Stimulated activated CD4-positive, alpha-beta T cell treated with anti-CD3 and anti-CD28 coated beads, Interleukin-15, amount 100 ng/mL, for 24 hours (primary cell): ENCODE measurements at regions not wholly inside any gene's neighbourhood (a gene's known extent, or its start where the extent isn't known, plus 50 kb on each side); places are given as distances from the start of the nearest gene placed in this dataset.

Experiments
- DNase-seq: peaks from one replicate; pipeline ENCODE4 v3.0.0-alpha.2; 2020

DNA sequence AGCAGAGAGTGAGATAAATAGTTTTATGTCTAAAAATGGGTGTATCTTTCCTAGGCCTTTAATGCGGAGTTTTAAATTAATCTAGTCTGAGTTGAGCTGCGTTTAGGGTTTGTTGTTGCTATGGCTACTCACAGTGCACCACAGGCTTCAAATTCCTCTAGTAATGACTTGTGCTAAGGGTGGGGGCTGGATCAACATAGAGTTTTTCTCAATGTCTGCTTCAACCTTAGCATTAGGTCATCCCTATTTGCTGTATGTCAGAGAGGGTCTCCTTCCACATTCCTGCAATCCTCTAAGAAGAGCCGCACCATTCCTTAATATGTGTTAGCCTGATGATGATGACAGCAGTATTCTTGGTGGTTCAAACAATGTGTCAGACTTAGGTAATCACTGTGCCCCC lies 465.6 kb upstream of the KIF2A start:
- no peak for DNase-seq

- DNase-seq = no peak
Measured at GRCh38 chr5:61842840-61843239, 463.2 kb upstream of the KIF2A start.

DNA sequence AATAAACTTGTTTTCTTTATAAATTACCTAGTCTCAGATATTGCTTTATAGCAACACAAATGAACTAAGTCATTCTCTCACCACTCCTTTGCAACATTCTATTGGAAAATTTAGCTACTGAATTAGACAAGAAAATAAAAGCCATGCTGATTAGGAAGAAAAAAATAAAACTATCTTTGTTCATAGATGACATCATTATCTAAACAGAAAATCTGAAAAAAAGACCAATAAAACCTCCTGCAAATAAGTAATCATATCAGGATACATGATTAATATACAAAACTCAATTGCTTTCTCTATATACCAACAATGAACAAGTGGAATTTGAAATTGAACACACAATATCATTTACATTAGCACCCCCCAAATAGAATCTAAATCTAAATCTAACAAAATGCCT lies 455.3 kb upstream of the KIF2A start:
- no peak for DNase-seq

- DNase-seq = no peak
Measured at GRCh38 chr5:61854531-61854930, 451.5 kb upstream of the KIF2A start.

DNA sequence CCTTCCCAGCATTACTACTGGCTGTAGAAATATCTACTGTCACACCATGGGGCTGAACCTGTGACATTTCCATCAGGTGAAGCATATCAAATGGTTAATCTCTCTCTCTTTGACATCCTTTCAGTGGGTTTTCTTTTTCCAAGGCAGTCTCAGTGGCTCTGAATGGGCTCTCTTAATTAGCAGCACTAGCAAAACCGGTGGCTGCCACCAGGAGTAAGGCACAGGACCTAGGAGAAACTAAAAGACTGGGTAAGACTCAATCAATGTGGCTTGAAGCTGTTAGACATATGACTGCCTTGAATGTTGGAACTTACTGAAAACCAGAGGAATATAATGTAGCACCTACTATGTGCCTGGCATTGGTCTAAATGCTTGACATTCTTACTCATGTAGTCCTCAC lies 445.0 kb upstream of the KIF2A start:
- no peak for DNase-seq

DNA sequence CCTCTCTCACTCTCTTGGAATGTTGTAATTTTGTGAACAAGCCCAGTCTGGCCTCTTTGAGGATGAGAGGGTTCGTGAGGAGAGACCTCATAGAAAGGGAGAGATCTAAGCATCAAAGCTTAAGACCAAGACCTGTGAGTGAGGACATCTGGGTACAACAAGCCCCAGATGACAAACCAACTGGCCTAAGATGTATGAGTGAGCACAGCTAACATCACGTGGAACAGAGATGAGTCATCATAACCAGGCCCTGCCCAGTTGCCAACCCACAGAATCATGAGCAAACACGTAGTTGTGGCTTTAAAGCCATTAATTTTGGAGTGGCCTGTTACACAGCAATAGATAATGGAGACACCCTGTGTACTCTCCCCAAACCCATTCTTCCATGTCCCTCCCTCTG lies 439.1 kb upstream of the KIF2A start:
- DNase-seq = no peak

DNA sequence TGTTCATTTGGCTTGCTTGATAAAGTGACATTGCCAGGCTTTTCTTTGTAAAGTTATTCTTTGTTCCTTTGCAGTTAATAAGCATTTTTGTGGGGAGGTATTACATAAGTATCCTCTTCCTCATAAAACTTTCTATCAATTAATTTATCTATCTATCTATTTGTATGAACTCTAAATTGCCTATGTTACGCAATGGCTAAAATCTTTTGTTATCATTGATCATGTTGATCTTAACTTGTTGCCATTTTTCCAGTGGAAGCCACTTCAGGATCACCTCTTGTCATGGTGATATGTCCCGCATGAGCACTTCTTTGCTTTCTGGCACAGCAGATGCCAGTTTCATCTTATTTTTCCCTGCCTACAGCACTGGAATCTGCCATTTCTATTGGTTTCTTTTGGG lies 436.7 kb upstream of the KIF2A start:
- no peak for DNase-seq

GRCh38 chr5:61878471-61878870 lies 427.5 kb upstream of the KIF2A start:
- DNase-seq = no peak

- no peak for DNase-seq
Measured at GRCh38 chr5:61881821-61882487, 424.1 kb upstream of the KIF2A start.

- no peak for DNase-seq
Measured at GRCh38 chr5:61882901-61883500, 423.0 kb upstream of the KIF2A start.

DNA sequence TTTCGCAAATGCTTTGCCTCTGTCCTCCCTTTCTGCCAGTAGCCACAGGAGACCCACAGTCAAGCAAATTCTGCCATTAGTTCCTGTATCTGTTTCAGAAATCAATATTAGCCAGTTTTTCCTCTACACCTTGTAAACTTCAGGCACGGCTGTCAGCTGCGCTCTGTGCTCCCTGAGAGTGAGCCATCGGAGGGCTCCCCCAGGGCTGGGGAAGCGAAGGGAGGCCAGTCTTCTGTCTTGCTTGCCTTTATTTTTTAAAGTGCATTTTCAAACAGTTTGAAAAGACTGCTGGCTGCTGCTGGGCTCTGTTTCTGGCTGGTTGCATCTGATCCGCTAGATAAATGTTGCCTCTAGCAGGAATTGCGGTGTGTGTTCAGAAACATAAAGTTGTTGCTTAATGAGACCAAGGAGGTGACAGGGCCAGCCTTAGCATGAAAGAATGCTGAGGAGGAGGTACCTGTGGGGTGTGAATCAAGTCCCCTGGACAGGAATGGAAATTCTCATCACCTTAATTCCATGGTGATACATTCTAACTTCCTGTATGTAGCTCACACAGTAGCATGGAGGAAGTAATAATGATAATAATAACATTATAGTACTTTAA lies 421.7 kb upstream of the KIF2A start:
- DNase-seq = no peak

DNA sequence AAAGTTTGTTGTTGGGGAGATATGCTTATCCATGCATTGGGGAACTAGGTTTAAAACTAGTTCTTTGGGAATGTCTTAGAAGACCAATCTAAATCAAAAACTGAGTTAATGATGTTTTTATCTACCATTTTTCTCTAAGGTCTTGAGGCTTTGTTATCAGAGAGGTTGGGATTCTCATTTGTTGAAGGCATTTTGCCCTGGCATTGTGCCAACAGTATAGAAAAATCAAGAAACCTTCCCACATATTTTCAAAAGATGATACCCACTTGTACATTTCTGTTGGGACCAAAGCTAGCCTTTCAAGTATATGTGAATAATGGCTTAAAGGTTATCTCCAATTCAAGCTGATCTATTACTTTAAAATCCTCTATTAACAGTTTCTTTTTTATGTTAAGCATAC lies 419.8 kb upstream of the KIF2A start:
- no peak for DNase-seq

DNA sequence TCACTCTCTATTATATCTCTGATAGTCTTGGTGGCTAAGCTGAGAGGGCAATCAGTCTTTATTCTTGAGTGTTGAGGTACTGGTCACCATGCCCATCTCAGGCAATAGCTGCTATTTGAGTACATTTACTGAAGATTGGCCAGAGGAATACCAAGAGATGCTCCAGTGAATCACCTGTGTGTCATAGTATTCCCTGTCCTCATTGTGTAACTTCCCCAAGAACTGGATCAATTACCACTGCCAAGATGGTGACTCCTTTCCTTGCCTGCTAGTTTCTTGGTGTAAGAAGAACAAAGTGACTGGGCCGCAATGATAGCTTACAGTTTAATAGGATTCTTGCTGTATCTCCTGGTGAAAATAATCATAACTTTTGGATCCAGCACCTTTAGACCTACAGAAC lies 418.7 kb upstream of the KIF2A start:
- DNase-seq = no peak

GRCh38 chr5:61894046-61894445 lies 412.0 kb upstream of the KIF2A start:
- DNase-seq = no peak

GRCh38 chr5:61896811-61897210 lies 409.2 kb upstream of the KIF2A start:
- DNase-seq = no peak

GRCh38 chr5:61897251-61897650 lies 408.8 kb upstream of the KIF2A start:
- no peak for DNase-seq

DNA sequence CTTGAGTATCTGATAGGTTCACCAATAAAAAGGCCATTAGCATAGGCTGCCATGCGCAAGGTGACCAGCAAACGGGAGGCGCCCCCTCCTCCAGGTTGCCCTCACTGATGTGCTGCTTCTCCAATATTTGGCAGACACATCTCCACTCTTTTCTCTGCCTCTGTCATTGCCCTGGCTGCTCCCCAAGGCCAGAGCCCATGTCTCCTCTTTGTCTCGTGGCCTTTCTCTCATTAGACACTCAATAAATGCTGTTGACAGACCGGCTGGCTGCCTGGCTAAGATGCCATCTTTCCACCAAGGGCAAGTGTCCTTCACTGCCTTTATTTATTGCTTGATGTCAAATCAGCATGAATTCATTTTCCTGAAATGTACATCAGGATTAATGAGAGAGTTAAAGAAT lies 404.0 kb upstream of the KIF2A start:
- DNase-seq = no peak

DNA sequence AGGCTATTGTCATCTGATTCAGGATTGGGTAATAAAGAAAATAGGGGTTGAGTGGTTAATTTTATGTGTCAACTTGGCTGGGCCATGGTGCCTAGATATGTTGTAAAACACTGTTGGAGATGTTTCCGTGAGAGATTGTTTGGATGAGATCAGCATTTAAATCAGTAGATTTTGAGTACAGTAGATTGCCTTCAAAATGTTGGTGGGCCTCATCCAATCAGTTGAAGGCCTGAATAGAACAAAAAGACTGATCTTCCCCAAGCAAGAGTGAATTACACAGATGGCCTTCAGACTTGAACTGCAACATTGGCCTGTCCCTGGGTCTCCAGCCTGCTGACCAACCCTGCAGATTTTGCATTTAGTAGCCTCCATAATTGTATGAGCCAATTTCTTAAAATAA lies 401.3 kb upstream of the KIF2A start:
- no peak for DNase-seq

DNA sequence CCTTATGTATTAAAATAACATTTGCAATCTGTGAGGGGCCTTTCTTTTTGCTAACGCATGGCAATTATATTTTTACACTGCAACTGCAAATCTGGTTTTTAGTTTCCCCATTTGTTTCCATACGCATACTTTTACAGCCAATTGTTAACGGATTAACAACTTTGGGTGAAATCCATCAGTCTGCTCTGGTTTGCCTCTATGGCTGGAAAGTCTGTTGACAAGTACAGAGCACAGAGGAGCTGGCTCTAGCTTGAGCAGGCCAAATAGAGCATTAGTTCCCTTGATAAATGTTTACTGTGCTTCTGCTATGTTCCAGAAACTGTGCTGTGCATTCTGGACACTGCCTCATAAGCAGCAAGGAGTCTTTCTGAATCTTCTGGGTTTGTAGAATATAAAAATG lies 400.4 kb upstream of the KIF2A start:
- no peak for DNase-seq

- no peak for DNase-seq
Measured at GRCh38 chr5:61906820-61907219, 399.2 kb upstream of the KIF2A start.

DNA sequence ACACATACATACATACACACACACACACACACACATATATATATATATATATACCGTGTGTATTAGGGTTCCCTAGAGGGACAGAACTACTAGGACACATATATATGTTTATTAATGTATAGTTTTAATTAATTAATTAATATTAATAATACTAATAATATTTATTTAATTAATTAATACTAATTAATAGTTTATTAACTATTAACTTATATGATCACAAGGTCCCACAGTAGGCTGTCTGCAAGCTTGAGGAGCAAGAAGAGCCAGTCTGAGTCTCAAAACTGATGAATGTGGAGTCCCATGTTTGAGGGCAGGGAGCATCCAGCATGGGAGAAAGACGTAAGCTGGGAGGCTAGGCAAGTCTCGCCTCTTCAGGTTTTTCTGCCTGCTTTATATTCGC lies 398.0 kb upstream of the KIF2A start:
- DNase-seq = no peak

GRCh38 chr5:61910771-61911170 lies 395.2 kb upstream of the KIF2A start:
- no peak for DNase-seq

GRCh38 chr5:61912559-61912958 lies 393.4 kb upstream of the KIF2A start:
- no peak for DNase-seq

GRCh38 chr5:61915646-61916045 lies 390.4 kb upstream of the KIF2A start:
- no peak for DNase-seq
